HG02623 (cell line): ENCODE measurements at regions not wholly inside any gene's neighbourhood (a gene's known extent, or its start where the extent isn't known, plus 50 kb on each side); places are given as distances from the start of the nearest gene placed in this dataset.

Experiments
- ATAC-seq: cut with Tn5 transposase; IDR thresholded peaks from one replicate; pipeline ENCODE4 v1.9.1; 2021; ENCODE audit warnings: moderate library complexity; ENCODE audit not compliant: unreplicated experiment

- no peak for ATAC-seq
These were observed 71.3 kb upstream of the ARAP3 start for GRCh38 chr5:141753143-141753970.

GRCh38 chr5:141747152-141748141, 65.4 kb upstream of the ARAP3 start:
- peak; percentile 61 for ATAC-seq

DNA sequence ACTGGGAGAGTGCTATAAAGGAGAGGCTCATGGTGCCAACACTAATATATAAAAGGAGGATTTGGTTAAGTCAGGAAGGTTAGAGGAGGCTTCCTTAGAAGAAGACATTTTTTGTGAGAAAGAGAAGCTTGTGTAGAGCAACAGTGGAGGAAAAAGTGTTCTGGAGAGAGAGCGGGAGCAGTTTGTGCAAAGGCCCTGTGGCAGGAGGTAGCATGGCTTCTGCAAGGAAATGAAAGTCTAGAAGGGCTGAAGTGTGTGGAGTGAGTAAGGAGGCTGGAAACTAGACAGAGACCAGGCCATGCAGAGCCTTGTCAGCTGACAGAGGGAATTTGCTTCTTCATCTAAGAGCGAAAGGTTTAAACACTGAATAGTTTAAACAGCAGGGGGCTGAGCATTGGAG, 64.4 kb upstream of the ARAP3 start:
- no peak for ATAC-seq

DNA sequence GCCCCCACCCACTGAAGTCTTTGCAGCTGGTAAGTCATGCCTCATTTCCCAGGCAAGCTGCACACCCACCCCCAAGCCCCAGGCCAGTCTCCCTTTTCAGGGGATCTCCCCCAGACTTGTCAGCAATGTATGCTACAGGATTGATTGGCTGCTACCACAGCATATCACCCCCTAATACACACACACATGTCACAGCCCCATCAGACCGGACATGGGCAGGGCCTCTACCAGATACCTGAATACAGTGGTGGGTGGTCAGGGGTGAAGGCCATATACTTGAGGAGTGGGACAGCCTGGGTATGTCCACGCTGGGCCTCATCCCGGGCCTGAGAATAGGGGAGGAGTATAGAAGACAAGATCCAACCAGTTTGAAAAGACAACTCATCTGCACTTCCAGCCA, 63.4 kb upstream of the ARAP3 start:
- no peak for ATAC-seq

DNA sequence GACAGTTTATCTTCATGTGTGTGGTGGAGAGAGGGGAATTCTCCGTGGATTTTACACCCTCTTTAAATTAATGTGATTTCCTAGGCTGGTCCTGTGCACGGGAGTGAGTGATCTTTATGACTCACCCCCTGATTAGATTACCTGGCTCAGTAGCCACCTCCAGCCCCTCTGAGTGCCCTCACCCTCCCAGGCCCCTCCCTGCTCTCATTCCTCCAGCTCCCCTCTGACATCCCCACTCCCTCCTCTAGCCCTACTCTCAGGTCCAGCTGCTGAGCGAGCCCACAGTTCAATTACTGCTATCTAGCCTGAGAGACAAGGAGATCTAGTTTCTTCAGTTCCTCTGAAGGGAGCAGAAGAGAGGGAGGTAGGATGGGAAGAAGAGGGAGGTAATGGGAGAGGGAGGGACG, 61.8 kb upstream of the ARAP3 start:
- ATAC-seq, result no peak

DNA sequence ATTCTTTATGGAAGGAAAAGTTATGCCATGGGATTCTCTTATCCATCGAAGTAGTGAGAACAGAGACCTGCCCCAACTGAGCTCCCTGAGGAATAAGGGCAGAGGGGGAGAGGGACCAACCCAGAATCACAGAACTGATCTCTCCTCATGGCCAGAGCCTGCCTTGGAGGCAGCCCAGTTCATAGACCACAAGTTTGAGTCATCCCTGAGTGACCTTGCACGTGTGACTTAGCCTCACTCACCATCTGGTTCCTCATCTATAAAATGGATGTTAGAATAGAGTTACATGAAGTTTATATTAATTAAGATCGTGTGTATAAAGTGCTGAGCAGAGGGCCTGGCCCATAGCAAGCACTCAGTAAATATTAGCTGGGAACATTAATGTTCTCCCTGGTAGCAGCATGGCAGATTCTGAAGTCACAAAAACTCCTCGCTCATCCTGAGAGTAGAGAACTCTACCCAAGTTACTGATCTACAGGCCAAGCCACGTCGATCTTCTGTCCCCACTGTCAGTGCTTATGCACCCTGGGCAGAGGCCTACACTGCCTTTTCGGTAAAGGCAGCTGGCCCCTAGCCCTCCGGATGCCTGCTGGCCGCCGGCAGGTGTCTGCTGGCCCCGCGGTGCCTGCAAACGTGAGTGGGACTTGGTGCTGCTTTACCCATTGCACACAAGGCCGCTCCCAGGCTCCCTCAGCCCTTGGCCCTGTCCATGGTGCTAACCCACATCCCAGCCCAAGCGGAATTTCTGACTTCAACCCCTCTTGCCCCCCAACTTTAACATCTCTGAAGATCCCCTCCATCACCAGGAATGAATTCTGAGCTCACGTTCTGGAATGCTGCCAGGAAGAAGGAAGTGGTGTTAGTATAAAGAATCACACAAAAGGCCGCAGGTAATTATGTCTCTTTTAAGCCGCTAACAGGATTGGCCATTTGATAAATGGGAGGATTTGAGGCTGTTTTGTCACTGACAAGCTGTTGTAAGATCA, 61.1 kb upstream of the ARAP3 start:
- no peak for ATAC-seq

DNA sequence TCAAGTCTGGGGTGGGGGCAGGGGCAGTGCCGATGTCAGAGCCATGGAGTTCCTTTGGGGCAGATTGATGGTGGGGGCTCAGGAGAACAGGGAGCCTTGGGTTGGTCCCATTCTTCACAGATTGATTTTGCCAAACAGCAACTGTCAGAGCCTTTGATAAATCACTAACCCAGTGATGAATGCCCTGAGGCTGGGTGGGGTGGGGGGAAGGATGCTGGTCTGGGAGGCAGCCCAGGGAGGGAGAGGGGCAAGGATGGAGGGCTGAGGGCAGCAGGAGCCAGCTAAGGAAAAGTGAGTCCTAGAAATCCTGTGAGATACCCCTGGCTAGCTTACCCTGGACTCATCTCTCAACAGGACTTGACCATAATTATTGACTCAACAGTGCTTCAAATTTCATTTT, 60.1 kb upstream of the ARAP3 start:
- no peak for ATAC-seq

DNA sequence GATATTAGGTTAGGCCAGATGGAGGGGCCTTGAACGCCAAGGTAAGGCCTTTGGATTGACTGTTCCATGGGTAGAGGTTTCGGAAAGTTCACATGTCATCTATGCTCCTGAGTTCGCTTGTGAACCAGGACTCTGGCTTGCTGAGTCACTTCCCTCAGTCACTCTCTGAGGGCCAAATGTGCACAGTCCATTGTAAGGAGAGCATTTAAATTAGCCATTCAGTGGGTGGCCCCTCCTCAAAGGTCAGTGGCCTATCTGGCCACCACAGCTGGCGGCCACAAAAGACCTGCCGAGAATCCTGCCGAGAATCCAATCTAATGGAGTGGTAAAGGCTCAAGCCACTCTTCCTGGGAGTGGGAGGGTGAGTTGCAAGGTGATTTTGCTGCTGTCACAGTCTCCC, 58.9 kb upstream of the ARAP3 start:
- no peak for ATAC-seq

DNA sequence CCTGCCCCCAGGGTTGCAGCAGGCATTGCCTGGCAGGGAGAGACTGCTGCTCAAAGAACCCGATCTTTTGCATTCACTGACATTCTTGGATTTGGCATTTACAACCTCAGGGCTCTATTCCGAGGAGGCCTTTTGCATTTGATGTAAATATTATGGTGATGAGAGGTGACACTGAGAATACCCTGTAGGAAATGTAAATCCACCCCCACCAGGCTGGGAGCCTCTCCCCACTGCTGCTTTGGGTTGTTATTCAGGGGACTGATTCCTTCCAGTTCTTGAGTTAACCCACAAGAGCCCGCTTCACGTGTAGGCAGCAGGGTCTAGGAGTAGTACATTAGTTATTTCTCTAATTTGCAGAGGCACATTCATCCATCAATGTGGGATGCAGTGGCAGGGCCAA, 55.5 kb upstream of the ARAP3 start:
- ATAC-seq, result no peak

- no peak for ATAC-seq
These were observed 53.8 kb upstream of the ARAP3 start for GRCh38 chr5:141735823-141736222.

- no peak for ATAC-seq
These were observed 52.6 kb upstream of the ARAP3 start for GRCh38 chr5:141734501-141735229.

DNA sequence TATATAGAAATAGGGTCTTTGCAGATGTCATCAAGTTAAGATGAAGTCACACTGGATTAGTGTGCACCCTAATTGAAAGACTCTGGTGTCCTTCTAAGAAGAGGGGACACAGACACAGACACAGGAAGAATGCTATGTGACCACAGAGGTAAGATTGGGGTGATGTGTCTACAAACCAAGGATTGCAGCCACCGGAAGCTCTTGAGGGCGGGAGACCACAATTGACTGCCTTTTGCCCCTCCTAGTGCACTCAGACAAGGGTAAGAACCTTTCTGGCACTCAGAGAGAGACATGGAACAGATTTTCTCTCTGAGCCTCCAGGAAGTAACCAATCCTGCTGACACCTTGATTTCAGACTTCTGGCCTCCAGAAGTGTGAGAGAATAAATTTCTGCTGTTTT, 51.2 kb upstream of the ARAP3 start:
- ATAC-seq, result no peak

DNA sequence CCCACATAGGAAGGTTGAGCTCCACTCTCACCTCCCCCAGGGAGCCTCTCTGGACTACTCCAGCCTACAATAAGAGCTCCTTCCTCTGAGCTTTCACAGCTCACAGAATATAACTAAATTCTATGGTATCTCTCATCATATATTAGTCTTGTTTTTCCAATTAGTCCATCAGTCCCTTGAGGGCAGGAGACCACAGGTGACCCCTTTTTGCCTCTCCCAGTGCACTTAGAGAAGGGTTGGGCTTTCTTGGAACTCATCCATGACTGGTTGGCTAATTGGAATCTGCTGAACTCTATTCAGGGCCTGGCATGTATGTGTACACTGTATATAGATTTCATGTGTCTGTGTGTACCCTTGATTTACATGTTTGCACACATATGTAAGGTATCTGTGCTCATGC, 50.4 kb upstream of the ARAP3 start:
- no peak for ATAC-seq
